ENCODE measurements at regions not wholly inside any gene's neighbourhood (a gene's known extent, or its start where the extent isn't known, plus 50 kb on each side); places are given as distances from the start of the nearest gene placed in this dataset.
"Not testable (repeated sequence)": the region's sequence is repeated elsewhere in the genome, so short reads cannot be mapped to it uniquely, and the experiment has no call there.

DNA sequence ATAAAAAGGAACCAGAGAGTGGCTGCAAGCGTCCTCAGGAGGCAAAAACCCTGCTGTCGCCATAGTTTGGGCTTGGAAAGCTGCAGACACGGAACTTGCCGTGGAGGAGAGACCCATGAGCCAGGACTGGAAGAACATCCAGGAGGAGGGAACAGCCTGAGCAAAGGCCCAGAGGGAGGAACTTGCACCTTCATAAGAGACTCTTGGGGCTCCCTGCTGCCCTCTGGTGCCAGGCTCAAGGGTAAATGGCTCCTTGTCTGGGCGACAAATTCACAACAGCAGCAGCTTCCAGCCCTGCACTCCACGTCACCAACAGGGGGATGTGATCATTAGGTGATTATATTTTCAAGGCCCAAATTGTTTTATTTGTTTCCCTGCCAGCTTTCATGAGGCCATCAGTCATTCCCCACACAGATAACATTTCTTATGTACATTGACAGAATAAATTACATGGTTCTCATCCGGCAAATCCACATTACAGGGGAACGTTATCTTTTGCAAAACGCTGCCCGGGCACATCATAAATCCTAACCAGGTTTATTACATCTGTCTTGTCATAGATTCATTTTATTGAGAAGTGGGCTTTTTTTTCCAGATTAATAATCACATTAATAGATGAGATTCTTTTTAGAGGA lies 143.0 kb upstream of the GRIK3 start:
- no peak for DNase-seq (ENCODE audit: low spot score)
- no peak for ATAC-seq (ENCODE audit: low FRiP score)

DNA sequence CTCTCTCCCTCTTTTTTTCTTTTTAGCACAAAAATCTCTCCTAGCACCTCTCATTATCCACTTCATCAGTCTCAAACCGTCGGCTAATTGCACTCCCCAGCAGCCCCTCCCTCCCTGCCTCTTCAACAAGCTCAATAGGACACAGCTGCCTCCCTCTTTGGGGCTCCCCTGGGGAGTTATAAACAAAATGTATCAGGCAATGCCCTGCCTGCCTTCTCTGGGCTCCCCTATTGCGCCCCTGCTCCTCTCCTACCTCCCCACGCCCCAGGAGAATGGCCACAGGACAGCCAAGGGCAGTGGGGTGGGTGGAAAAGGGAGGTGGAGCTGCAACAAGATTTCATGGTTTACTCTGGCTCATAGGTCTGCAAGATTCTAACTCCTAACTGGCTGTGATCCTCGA lies 147.1 kb upstream of the GRIK3 start:
- ATAC-seq (ENCODE audit: low FRiP score), result no peak
- TF ChIP-seq, protein P1, sequence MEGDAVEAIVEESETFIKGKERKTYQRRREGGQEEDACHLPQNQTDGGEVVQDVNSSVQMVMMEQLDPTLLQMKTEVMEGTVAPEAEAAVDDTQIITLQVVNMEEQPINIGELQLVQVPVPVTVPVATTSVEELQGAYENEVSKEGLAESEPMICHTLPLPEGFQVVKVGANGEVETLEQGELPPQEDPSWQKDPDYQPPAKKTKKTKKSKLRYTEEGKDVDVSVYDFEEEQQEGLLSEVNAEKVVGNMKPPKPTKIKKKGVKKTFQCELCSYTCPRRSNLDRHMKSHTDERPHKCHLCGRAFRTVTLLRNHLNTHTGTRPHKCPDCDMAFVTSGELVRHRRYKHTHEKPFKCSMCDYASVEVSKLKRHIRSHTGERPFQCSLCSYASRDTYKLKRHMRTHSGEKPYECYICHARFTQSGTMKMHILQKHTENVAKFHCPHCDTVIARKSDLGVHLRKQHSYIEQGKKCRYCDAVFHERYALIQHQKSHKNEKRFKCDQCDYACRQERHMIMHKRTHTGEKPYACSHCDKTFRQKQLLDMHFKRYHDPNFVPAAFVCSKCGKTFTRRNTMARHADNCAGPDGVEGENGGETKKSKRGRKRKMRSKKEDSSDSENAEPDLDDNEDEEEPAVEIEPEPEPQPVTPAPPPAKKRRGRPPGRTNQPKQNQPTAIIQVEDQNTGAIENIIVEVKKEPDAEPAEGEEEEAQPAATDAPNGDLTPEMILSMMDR (IDR thresholded peaks at IDR 0.05), result no peak
- DNase-seq (ENCODE audit: low spot score), result no peak

More for the DNA sequence above, 143.0 kb upstream of the GRIK3 start:
- TF ChIP-seq, protein P1 (IDR thresholded peaks at IDR 0.05), result no peak

DNA sequence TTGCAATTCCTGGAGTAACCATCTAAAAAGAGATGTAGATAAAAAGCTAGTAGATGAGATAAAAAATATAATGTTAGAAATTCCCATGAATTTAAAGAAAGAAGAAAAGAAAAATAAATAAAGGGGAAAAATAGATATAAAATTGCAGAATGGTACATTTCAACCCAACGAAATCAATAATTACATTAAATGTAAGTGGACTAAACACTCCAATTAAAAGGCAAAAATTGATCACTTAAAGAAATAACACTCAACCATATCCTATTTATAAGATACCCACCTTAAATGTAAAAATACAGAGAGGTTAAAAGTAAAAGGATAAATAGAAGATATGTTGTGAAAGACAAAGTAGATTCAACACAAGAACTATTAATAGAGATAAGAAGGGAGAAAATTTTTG lies 150.5 kb upstream of the GRIK3 start:
- no peak for DNase-seq (ENCODE audit: low spot score)
- no peak for ATAC-seq (ENCODE audit: low FRiP score)
- TF ChIP-seq, protein P1 (IDR thresholded peaks at IDR 0.05), result no peak

DNA sequence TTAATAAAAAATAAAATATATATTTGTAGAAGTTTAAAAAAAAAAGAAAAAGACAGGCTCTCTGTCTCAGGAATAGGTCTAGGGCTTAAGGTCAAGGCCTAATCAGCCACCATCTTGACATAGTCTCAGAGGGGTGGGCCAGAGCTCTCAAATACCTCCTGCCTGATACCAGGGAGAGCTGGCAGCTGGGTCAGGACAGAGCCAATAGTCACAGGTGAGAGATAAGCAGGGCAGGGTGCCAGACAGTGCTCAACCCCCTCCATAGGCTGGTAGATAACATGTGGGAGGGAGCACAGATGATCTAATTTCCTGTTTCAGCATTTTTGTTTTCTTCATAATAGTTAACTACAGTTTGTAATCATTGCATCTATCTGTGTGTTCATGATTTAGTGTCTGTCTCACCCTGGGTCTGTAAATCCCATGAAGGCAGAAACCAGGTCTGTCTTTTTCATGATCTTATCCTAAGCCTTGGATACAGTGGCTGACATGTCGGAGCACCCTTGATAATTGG lies 152.0 kb upstream of the GRIK3 start:
- TF ChIP-seq, protein P1 (IDR thresholded peaks at IDR 0.05), result no peak
- no peak for DNase-seq (ENCODE audit: low spot score)

DNA sequence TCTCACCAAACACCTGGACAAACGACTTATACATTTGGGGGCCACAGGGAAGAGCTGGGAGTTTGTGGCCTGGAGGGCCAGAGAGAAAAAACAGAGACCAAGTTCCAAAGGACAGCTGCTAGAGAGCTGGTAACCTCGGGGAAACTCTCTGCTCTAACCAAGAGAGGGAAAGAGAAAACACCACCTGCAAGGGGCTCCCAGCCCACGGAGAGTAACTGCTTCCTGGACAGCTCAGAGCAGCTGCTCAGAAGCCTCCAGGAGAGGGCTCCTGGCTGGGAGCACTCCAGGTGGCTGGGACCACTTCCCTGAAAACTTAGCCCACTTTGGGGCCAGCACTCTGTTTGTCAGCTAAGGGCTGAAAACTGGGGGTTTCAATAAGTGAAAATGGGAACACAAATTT lies 154.8 kb upstream of the GRIK3 start:
- no peak for ATAC-seq (ENCODE audit: low FRiP score)

More for the DNA sequence above, 152.0 kb upstream of the GRIK3 start:
- ATAC-seq (ENCODE audit: low FRiP score), result no peak

DNA sequence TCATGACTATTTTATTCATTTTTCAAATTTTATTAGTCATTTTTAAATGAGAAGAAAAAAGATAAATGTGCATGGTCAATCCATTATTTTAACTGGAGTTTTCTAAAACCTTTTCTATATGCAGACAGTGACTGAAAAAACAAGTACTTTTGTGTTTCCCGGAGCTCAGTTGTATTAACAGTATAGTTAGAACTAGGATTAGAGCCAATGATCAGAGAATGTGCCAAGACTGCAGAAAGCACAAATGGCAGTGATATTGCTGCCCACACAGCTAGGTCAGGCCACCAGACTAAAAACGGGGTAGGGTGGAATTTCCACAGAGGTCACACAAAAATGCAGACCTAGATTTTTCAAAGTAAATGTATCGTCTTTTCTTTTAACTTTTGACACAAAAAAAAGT lies 163.1 kb upstream of the GRIK3 start:
- DNase-seq (ENCODE audit: low spot score) (no peak), ATAC-seq (ENCODE audit: low FRiP score) (no peak)
- TF ChIP-seq, protein P1 (IDR thresholded peaks at IDR 0.05), result no peak

More for the DNA sequence above, 154.8 kb upstream of the GRIK3 start:
- TF ChIP-seq, protein P1 (IDR thresholded peaks at IDR 0.05), result no peak
- no peak for DNase-seq (ENCODE audit: low spot score)

DNA sequence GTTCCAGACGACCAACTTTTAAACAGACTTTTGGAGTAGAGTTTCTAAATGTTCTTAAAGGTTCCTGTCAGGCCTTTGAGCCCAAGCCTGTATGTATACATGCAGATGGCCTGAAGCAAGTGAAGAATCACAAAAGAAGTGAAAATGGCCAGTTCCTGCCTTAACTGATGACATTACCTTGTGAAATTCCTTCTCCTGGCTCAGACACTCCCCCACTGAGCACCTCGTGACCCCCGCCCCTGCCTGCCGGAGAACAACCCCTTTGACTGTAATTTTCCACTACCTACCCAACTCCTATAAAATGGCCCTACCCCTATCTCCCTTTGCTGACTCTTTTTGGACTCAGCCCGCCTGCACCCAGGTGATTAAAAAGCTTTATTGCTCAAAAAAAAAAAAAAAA lies 180.0 kb upstream of the GRIK3 start:
- not testable (repeated sequence) for ATAC-seq (ENCODE audit: low FRiP score); DNase-seq (ENCODE audit: low spot score)

Data from omental fat pad (tissue), 3 donors.